ENCODE measurements at regions not wholly inside any gene's neighbourhood (a gene's known extent, or its start where the extent isn't known, plus 50 kb on each side); places are given as distances from the start of the nearest gene placed in this dataset.

DNA sequence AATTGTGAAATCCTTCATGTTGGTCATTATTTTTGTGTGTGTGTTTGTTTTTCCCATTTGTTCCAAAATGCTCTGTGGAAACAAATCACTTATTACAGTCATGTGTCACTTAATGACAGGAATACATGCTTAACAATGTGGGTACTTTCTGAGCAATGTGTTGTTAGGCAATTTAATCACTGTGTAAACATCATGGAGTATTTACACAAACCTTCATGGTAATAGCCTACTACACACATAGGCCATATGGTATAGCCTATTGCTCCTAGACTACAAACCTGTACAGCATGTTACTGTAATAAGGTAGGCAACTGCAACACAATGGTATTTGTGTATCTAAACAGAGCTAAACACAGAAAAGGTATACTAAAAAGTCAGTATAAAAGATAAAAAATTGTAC is 388.9 kb upstream of the PPP1R2C start:
- H3K27ac Mint-ChIP-seq: no peak overlapping the region
- peaks cover 10% of the 10 kb centered on the region for H3K4me1 Mint-ChIP-seq (ENCODE audit: low read depth)
- ATAC-seq (no peak), DNase-seq (no peak)
- TF ChIP-seq, protein P1, sequence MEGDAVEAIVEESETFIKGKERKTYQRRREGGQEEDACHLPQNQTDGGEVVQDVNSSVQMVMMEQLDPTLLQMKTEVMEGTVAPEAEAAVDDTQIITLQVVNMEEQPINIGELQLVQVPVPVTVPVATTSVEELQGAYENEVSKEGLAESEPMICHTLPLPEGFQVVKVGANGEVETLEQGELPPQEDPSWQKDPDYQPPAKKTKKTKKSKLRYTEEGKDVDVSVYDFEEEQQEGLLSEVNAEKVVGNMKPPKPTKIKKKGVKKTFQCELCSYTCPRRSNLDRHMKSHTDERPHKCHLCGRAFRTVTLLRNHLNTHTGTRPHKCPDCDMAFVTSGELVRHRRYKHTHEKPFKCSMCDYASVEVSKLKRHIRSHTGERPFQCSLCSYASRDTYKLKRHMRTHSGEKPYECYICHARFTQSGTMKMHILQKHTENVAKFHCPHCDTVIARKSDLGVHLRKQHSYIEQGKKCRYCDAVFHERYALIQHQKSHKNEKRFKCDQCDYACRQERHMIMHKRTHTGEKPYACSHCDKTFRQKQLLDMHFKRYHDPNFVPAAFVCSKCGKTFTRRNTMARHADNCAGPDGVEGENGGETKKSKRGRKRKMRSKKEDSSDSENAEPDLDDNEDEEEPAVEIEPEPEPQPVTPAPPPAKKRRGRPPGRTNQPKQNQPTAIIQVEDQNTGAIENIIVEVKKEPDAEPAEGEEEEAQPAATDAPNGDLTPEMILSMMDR (IDR thresholded peaks at IDR 0.05): no peak
- H3K27me3 Mint-ChIP-seq: no peaks in the 10 kb centered on the region
- intact Hi-C loops (cut with micrococcal nuclease): no loop called here
- H3K9me3 Mint-ChIP-seq: no peaks in the 10 kb centered on the region
- CTCF ChIA-PET: no interaction called here
- no peaks in the 10 kb centered on the region for H3K36me3 Mint-ChIP-seq (ENCODE audit: low read depth)
- H3K4me3 Mint-ChIP-seq: no peak overlapping the region
- POLR2A ChIA-PET: no interaction called here

DNA sequence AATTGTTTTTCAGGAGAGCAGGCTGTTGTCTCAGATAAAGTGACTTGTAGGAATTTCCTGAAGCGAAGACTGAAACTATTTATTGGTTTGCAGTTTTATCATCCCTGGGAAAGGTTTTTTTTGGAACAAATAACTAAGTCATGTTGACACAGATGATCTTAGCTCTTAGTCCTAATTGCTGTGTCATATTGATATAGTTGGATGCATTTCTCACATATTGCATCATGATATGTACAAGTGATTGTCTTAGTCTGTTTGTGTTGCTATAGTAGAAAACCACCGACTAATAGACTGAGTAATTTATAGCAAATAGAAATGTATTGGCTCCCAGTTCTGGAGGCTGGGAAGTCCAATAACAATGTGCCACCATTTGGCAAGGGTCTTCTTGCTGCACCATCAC is 397.5 kb upstream of the PPP1R2C start:
- CTCF ChIA-PET: no interaction called here

DNA sequence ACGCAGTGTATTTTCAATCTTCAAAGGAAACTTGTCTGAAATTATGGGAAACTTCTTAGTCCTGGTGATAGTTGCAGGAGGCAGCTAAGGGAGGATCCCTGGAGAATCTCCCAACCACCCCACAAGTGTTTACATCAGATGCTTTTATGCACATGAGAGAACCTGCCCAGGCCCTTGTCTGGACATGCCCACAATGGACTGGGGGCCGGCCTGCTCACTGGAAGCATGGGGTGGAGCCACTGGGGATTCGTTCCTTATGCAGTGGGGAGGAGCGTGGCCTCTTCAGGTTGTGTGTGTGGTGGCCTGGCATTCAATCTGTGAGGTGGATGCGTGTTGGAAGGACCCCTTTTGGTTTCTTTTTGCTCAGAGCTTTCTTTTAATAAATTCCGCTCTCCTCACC is 398.7 kb upstream of the PPP1R2C start:
- no peaks in the 10 kb centered on the region for H3K27me3 Mint-ChIP-seq
- H3K9me3 Mint-ChIP-seq: peaks cover 5% of the 10 kb centered on the region
- no peak overlapping the region for H3K4me3 Mint-ChIP-seq
- no peaks in the 10 kb centered on the region for H3K4me1 Mint-ChIP-seq (ENCODE audit: low read depth)
- TF ChIP-seq, protein P1 (IDR thresholded peaks at IDR 0.05): no peak
- ChIA-PET POLR2A (no interaction called here), CTCF (no interaction called here)
- H3K27ac Mint-ChIP-seq: no peak overlapping the region
- ATAC-seq (no peak), DNase-seq (no peak)
- H3K36me3 Mint-ChIP-seq (ENCODE audit: low read depth): no peaks in the 10 kb centered on the region
- intact Hi-C loops (cut with micrococcal nuclease): no loop called here

More for the DNA sequence above, 397.5 kb upstream of the PPP1R2C start:
- H3K9me3 Mint-ChIP-seq: peaks cover 5% of the 10 kb centered on the region
- POLR2A ChIA-PET: no interaction called here
- intact Hi-C loops (cut with micrococcal nuclease): no loop called here
- no peaks in the 10 kb centered on the region for H3K36me3 Mint-ChIP-seq (ENCODE audit: low read depth)
- ATAC-seq (no peak), DNase-seq (no peak)
- H3K4me1 Mint-ChIP-seq (ENCODE audit: low read depth): no peaks in the 10 kb centered on the region
- H3K27ac Mint-ChIP-seq: no peak overlapping the region
- no peak overlapping the region for H3K4me3 Mint-ChIP-seq
- H3K27me3 Mint-ChIP-seq: no peaks in the 10 kb centered on the region
- TF ChIP-seq, protein P1 (IDR thresholded peaks at IDR 0.05): no peak

DNA sequence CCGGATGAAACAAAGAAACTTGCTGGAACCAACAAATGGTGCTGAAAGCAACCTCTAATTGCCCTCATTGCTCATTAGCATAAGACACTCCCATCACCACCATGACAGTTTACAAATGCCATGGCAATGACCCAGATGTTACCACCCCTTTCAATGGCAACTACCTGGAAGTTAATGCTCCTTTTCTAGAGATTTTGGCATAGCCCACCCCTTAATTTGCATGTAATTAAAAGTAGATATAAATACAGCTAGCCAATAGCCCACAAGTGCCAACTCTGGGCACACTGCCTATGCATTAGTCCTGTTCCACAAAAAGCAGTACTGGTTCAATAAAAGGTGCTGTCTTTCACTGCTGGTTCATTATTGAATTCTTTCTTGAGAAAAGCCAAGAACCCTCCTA is 410.3 kb upstream of the PPP1R2C start:
- Mint-ChIP-seq H3K9me3 (peaks cover 3% of the 10 kb centered on the region), H3K27me3 (no peaks in the 10 kb centered on the region), H3K36me3 (ENCODE audit: low read depth) (no peaks in the 10 kb centered on the region), H3K27ac (no peak overlapping the region), H3K4me3 (no peak overlapping the region), H3K4me1 (ENCODE audit: low read depth) (peaks cover 2% of the 10 kb centered on the region)
- ChIA-PET POLR2A (no interaction called here), CTCF (no interaction called here)
- no peak for DNase-seq
- no peak for ATAC-seq
- TF ChIP-seq, protein P1 (IDR thresholded peaks at IDR 0.05): no peak
- intact Hi-C loops (cut with micrococcal nuclease): no loop called here

DNA sequence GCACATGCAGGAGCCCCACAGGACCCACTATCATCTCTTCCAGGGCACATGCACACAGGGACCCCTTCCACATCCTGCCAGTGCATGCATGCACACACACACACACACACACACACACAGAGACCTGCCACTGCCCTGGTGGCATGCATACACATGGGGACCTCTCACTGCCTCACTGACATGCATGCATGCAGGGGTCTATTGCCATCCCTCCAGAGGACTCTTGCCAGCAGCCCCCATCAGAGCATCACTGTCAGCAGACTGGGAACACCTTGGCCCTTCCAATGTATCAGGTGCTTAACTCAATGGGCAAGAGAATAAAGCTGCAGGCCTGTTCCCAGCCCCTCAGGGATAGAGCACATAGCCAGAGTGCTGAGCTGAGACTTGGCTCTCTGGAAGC is 433.6 kb upstream of the PPP1R2C start:
- ChIA-PET CTCF (no interaction called here), POLR2A (no interaction called here)
- Mint-ChIP-seq H3K4me3 (no peak overlapping the region), H3K4me1 (ENCODE audit: low read depth) (no peaks in the 10 kb centered on the region), H3K27ac (no peak overlapping the region), H3K36me3 (ENCODE audit: low read depth) (peaks cover 3% of the 10 kb centered on the region), H3K27me3 (no peaks in the 10 kb centered on the region), H3K9me3 (peaks cover 15% of the 10 kb centered on the region)
- ATAC-seq: no peak
- intact Hi-C loops (cut with micrococcal nuclease): no loop called here
- TF ChIP-seq, protein P1 (IDR thresholded peaks at IDR 0.05): no peak
- DNase-seq: no peak

All from activated CD8-positive, alpha-beta T cell treated with anti-CD3 and anti-CD28 coated beads for 36 hours (primary cell).